Adrenal gland (tissue), 9 donors: ENCODE measurements at regions not wholly inside any gene's neighbourhood (a gene's known extent, or its start where the extent isn't known, plus 50 kb on each side); places are given as distances from the start of the nearest gene placed in this dataset.

ENCODE experiments used
- DNase-seq, 7 donors: peaks; one replicate each; pipeline ENCODE4 v3.0.0-alpha.2; 2019 to 2020
- H3K27ac ChIP-seq, 5 donors: fragments of 200-600 bp; sonication (generic) in 4 of 5; 1 replicate in 3 of 5; 2 replicates in 2 of 5; pipeline versions ENCODE4 v1.5.1 to v1.8.0; 2016 to 2020; ENCODE audit warnings: mild to moderate bottlenecking in 1 of 5
- H3K27me3 ChIP-seq: fragments of 200-600 bp; 2 replicates; pipeline ENCODE4 v1.8.0; 2021
- H3K36me3 ChIP-seq, 2 donors: fragments of 200-600 bp; replicated peaks in 1 of 2; 1 replicate in 1 of 2; 2 replicates in 1 of 2; pipeline versions ENCODE4 v1.5.1 to v1.8.0; 2018 to 2022
- H3K4me1 ChIP-seq, 2 donors: fragments of 200-600 bp; replicated peaks in 1 of 2; 1 replicate in 1 of 2; 2 replicates in 1 of 2; pipeline versions ENCODE4 v1.5.1 to v1.8.0; 2018 to 2021
- H3K4me3 ChIP-seq, 4 donors: fragments of 200-600 bp; sonication (generic) in 3 of 4; one replicate each; pipeline ENCODE4 v1.5.1; 2016 to 2018
- H3K9me3 ChIP-seq, 3 donors: fragments of 200-600 bp; sonication (generic) in 1 of 3; replicated peaks in 1 of 3; 1 replicate in 2 of 3; 2 replicates in 1 of 3; pipeline versions ENCODE4 v1.5.1 to v1.8.0; 2016 to 2021
- CTCF ChIP-seq, 6 experiments: fragments of 450-650 bp in 4 of 6; fragments of 200-600 bp in 2 of 6; sonication (generic) in 1 of 6; IDR thresholded peaks; 1 replicate in 5 of 6; 2 replicates in 1 of 6; pipeline versions ENCODE4 v1.5.1 to v1.8.0; 2016 to 2021; ENCODE audit warnings: antibody characterized with exemption in 6 of 6, mild to moderate bottlenecking in 2 of 6, moderate library complexity in 1 of 6
- POLR2A ChIP-seq, 2 donors: fragments of 450-650 bp; IDR thresholded peaks; one replicate each; pipeline ENCODE4 v1.6.1; 2017; ENCODE audit warnings: antibody characterized with exemption in 2 of 2, mild to moderate bottlenecking in 2 of 2, moderate library complexity in 1 of 2
- WGBS, 4 donors: extraction: QIAGEN DNeasy Blood & Tissue Kit in 2 of 4; methylation state at CpG; one replicate each; pipeline versions ENCODE4 v1.1.5 to v1.1.7; 2013 to 2017; 5-methylcytosine and 5-hydroxymethylcytosine counted together
- intact Hi-C, 2 donors: fragments of 100-400 bp; cut with DNase I; formaldehyde crosslinking; loops; one replicate each; pipeline versions ENCODE4 v1.14.1 to v1.15.0; 2022 to 2023
- donor health status: healthy with polysubstance abuse.
- donor health status: Bipolar disorder and iron deficiency.
- donor health status: DM: yes; HTN: yes; CAD: no.
- donor health status: DM: no; HTN: no; CAD: no.
- donor health status: DM: no; HTN: no; CAD: no.

GRCh38 chr3:99373088-99373845 lies 265.1 kb upstream of the COL8A1 start:
- intact Hi-C loops = no loop called here
- Histone ChIP-seq H3K36me3 (no peaks in the 10 kb centered on the region), H3K27me3 (no peaks in the 10 kb centered on the region), H3K4me3 (no peak overlapping the region), H3K27ac (no peak overlapping the region), H3K9me3 (no peaks in the 10 kb centered on the region), H3K4me1 (no peaks in the 10 kb centered on the region)
- WGBS, 4 donors = 47 to 58% (median 55%) methylated on average over 4 of the region's 4 CpGs
- DNase-seq = no peak
- TF ChIP-seq POLR2A (IDR thresholded peaks at IDR 0.05) = no peak
- no peak for TF ChIP-seq CTCF (IDR thresholded peaks at IDR 0.05)

GRCh38 chr3:99366663-99367429 lies 271.5 kb upstream of the COL8A1 start:
- Histone ChIP-seq H3K4me1 (no peaks in the 10 kb centered on the region), H3K9me3 (no peaks in the 10 kb centered on the region), H3K27ac (no peak overlapping the region), H3K27me3 (no peaks in the 10 kb centered on the region), H3K36me3 (no peaks in the 10 kb centered on the region), H3K4me3 (no peak overlapping the region)
- no peak for DNase-seq
- intact Hi-C loops = no loop called here
- TF ChIP-seq CTCF (IDR thresholded peaks at IDR 0.05) = no peak
- TF ChIP-seq POLR2A (IDR thresholded peaks at IDR 0.05) = no peak
- 61 to 80% (median 76%) methylated on average over 5 of the region's 5 CpGs for WGBS, 4 donors

GRCh38 chr3:99365979-99366378 lies 272.4 kb upstream of the COL8A1 start:
- intact Hi-C loops = no loop called here
- Histone ChIP-seq H3K36me3 (no peaks in the 10 kb centered on the region), H3K4me1 (no peaks in the 10 kb centered on the region), H3K27ac (no peak overlapping the region), H3K9me3 (no peaks in the 10 kb centered on the region), H3K27me3 (no peaks in the 10 kb centered on the region), H3K4me3 (no peak overlapping the region)
- TF ChIP-seq CTCF (IDR thresholded peaks at IDR 0.05) (no peak), POLR2A (IDR thresholded peaks at IDR 0.05) (no peak)
- 0 to 7% (median 2%) methylated on average over 1 of the region's 1 CpG for WGBS, 4 donors
- DNase-seq = no peak

GRCh38 chr3:99365396-99365795 lies 273.0 kb upstream of the COL8A1 start:
- Histone ChIP-seq H3K36me3 (no peaks in the 10 kb centered on the region), H3K27me3 (no peaks in the 10 kb centered on the region), H3K4me1 (no peaks in the 10 kb centered on the region), H3K4me3 (no peak overlapping the region), H3K27ac (no peak overlapping the region), H3K9me3 (no peaks in the 10 kb centered on the region)
- intact Hi-C loops = no loop called here
- TF ChIP-seq POLR2A (IDR thresholded peaks at IDR 0.05) (no peak), CTCF (IDR thresholded peaks at IDR 0.05) (no peak)
- DNase-seq = no peak
